ENCODE measurements at regions not wholly inside any gene's neighbourhood (a gene's known extent, or its start where the extent isn't known, plus 50 kb on each side); places are given as distances from the start of the nearest gene placed in this dataset.
"Not testable (repeated sequence)": the region's sequence is repeated elsewhere in the genome, so short reads cannot be mapped to it uniquely, and the experiment has no call there.

GRCh38 chr3:31102196-31102879 is 207.9 kb upstream of the GADL1 start:
- no peak for DNase-seq

GRCh38 chr3:31103181-31103580 is 208.7 kb upstream of the GADL1 start:
- DNase-seq: no peak

GRCh38 chr3:31103623-31104180 is 209.2 kb upstream of the GADL1 start:
- DNase-seq: no peak

GRCh38 chr3:31105011-31105410 is 210.6 kb upstream of the GADL1 start:
- DNase-seq: no peak

GRCh38 chr3:31105438-31106077 is 211.1 kb upstream of the GADL1 start:
- DNase-seq: no peak

- DNase-seq: no peak
Observed at GRCh38 chr3:31106204-31106603, 211.7 kb upstream of the GADL1 start.

GRCh38 chr3:31106912-31107311 is 212.5 kb upstream of the GADL1 start:
- DNase-seq: no peak

GRCh38 chr3:31114929-31115283 is 220.4 kb upstream of the GADL1 start:
- no peak for DNase-seq

GRCh38 chr3:31115531-31115930 is 221.1 kb upstream of the GADL1 start:
- not testable (repeated sequence) for DNase-seq

- DNase-seq: no peak
Observed at GRCh38 chr3:31116651-31117050, 222.2 kb upstream of the GADL1 start.

GRCh38 chr3:31117854-31118253 is 223.4 kb upstream of the GADL1 start:
- no peak for DNase-seq

GRCh38 chr3:31124373-31124772 is 229.9 kb upstream of the GADL1 start:
- no peak for DNase-seq

GRCh38 chr3:31125413-31126020 is 231.1 kb upstream of the GADL1 start:
- no peak for DNase-seq

GRCh38 chr3:31129241-31129640 is 234.8 kb upstream of the GADL1 start:
- DNase-seq: no peak

GRCh38 chr3:31132132-31132769 is 237.8 kb upstream of the GADL1 start:
- peak in 3 of 6 experiments; percentile 18 to 57 (median 42) for DNase-seq

GRCh38 chr3:31133541-31133940 is 239.1 kb upstream of the GADL1 start:
- DNase-seq: no peak

GRCh38 chr3:31135546-31135945 is 241.1 kb upstream of the GADL1 start:
- DNase-seq: no peak

- no peak for DNase-seq
Observed at GRCh38 chr3:31137718-31138465, 243.4 kb upstream of the GADL1 start.

- no peak for DNase-seq
Observed at GRCh38 chr3:31140470-31140869, 246.0 kb upstream of the GADL1 start.

GRCh38 chr3:31142139-31142538 is 247.7 kb upstream of the GADL1 start:
- no peak for DNase-seq

GRCh38 chr3:31142543-31142942 is 248.1 kb upstream of the GADL1 start:
- DNase-seq: no peak

GRCh38 chr3:31145062-31145461 is 250.6 kb upstream of the GADL1 start:
- no peak for DNase-seq

GRCh38 chr3:31147550-31147949 is 253.1 kb upstream of the GADL1 start:
- no peak for DNase-seq
